HepG2 (cell line): ENCODE measurements at regions not wholly inside any gene's neighbourhood (a gene's known extent, or its start where the extent isn't known, plus 50 kb on each side); places are given as distances from the start of the nearest gene placed in this dataset.
A peak's percentile ranks its signal among the peaks of the same experiment; 100 is the strongest.

Experiments used
- ATAC-seq: fragments of 200-7000 bp; cut with Tn5 transposase; 3 replicates; pipeline ENCODE4 v1.9.1; 2020; ENCODE audit warnings: mild to moderate bottlenecking, moderate library complexity
- BruUV-seq: library from RNA; stranded (reverse); fragments of 400-500 nt; replicated peaks from 2 replicates; lab custom pipeline; 2021; lab: Mats Ljungman, UMichigan
- CTCF ChIA-PET: fragments of 300-600 bp; formaldehyde crosslinking; extraction: SDS; loops from one replicate; lab custom pipeline; 2021; ENCODE audit warnings: low total read pairs, inconsistent platforms, low intra/inter-chr PET ratio; lab: Yijun Ruan, JAX
- POLR2A ChIA-PET: fragments of 350-600 bp; sonication (Branson Sonifier 250); formaldehyde crosslinking; loops from one replicate; lab custom pipeline; 2020; ENCODE audit warnings: antibody characterized with exemption, inconsistent platforms; lab: Yijun Ruan, JAX
- DNase-seq: peaks from one replicate; pipeline ENCODE4 v3.0.0-alpha.2; 2015; ENCODE audit warnings: low spot score
- FAIRE-seq: peaks from 3 replicates; lab custom pipeline; 2011; peaks lifted over from hg19 to GRCh38; lab: Jason Lieb, UNC
- H2AFZ ChIP-seq: one replicate; pipeline ENCODE4 v1.6.1; 2011; ENCODE audit warnings: low read length, inconsistent platforms
- H3K27ac ChIP-seq: fragments of 300-600 bp; 3 replicates; pipeline ENCODE4 v1.8.0; 2011; ENCODE audit warnings: mixed run types, mild to moderate bottlenecking, mixed read lengths, low read length, inconsistent platforms; ENCODE audit not compliant: insufficient read depth; ENCODE audit errors: extremely low read length
- H3K27me3 ChIP-seq, 2 experiments: fragments of 200-600 bp in 1 of 2; 2 replicates in 1 of 2; 3 replicates in 1 of 2; pipeline versions ENCODE4 v1.6.0 to v1.8.0; 2011; ENCODE audit warnings: low read length in 2 of 2, mild to moderate bottlenecking in 2 of 2, moderate library complexity in 2 of 2, inconsistent platforms in 1 of 2; ENCODE audit not compliant: insufficient read depth in 2 of 2, control insufficient read depth in 1 of 2
- H3K36me3 ChIP-seq, 2 experiments: fragments of 200-600 bp in 1 of 2; replicated peaks in 1 of 2; 2 replicates in 1 of 2; 3 replicates in 1 of 2; pipeline versions ENCODE4 v1.5.1 to v1.8.0; 2011; ENCODE audit warnings: low read length in 2 of 2, inconsistent platforms in 1 of 2; ENCODE audit not compliant: insufficient read depth in 2 of 2, control insufficient read depth in 1 of 2
- H3K4me1 ChIP-seq: 2 replicates; pipeline ENCODE4 v1.5.1; 2012; ENCODE audit warnings: low read length, inconsistent platforms; ENCODE audit not compliant: insufficient read depth
- H3K4me2 ChIP-seq: 2 replicates; pipeline ENCODE4 v1.6.0; 2011; ENCODE audit warnings: low read depth, low read length, inconsistent platforms
- H3K4me3 ChIP-seq, 3 experiments: fragments of 200-600 bp in 1 of 3; sonication (generic), shearing (Covaris generic) in 1 of 3; replicated peaks in 1 of 3; 2 replicates each; pipeline ENCODE4 v1.5.1; 2011 to 2016; ENCODE audit warnings: low read length in 3 of 3, inconsistent platforms in 2 of 3, low read depth in 2 of 3, mild to moderate bottlenecking in 2 of 3, control low read depth in 1 of 3, mixed read lengths in 1 of 3; ENCODE audit not compliant: insufficient read depth in 1 of 3
- H3K79me2 ChIP-seq: one replicate; pipeline ENCODE4 v1.6.1; 2011; ENCODE audit warnings: low read length, inconsistent platforms; ENCODE audit not compliant: insufficient read depth
- H3K9ac ChIP-seq: 2 replicates; pipeline ENCODE4 v1.6.0; 2011; ENCODE audit warnings: mild to moderate bottlenecking, low read depth, low read length, inconsistent platforms; ENCODE audit not compliant: insufficient read depth
- H3K9me3 ChIP-seq: 2 replicates; pipeline ENCODE4 v1.5.1; 2012; ENCODE audit warnings: mild to moderate bottlenecking, low read length
- H4K20me1 ChIP-seq: 2 replicates; pipeline ENCODE4 v1.6.0; 2011; ENCODE audit warnings: inconsistent platforms, mild to moderate bottlenecking, low read length, moderate library complexity; ENCODE audit not compliant: insufficient read depth
- CHCHD3 ChIP-seq: sonication (generic); formaldehyde crosslinking; IDR thresholded peaks from 2 replicates; pipeline ENCODE4 v1.8.0; 2022; ENCODE audit warnings: mild to moderate bottlenecking, missing genetic modification reagents, moderate library complexity
- CTCF ChIP-seq: sonication (generic); formaldehyde crosslinking; IDR thresholded peaks from 2 replicates; pipeline ENCODE4 v1.5.0; 2020; ENCODE audit warnings: mild to moderate bottlenecking, missing genetic modification reagents, moderate library complexity
- FOXK1 ChIP-seq: sonication (generic); formaldehyde crosslinking; IDR thresholded peaks from 2 replicates; pipeline ENCODE4 v1.4.0; 2020; ENCODE audit warnings: low read depth, missing genetic modification reagents, borderline replicate concordance
- HBP1 ChIP-seq: IDR thresholded peaks from 2 replicates; pipeline ENCODE4 v1.6.1; 2016; ENCODE audit warnings: low read depth, control low read depth
- HDAC2 ChIP-seq: sonication (generic); formaldehyde crosslinking; IDR thresholded peaks from 2 replicates; pipeline ENCODE4 v1.4.0; 2020; ENCODE audit warnings: missing genetic modification reagents
- MTERF4 ChIP-seq: sonication (generic); formaldehyde crosslinking; IDR thresholded peaks from 2 replicates; pipeline ENCODE4 v1.8.0; 2023; ENCODE audit warnings: mild to moderate bottlenecking, missing genetic modification reagents
- NFYB ChIP-seq: sonication (generic); formaldehyde crosslinking; IDR thresholded peaks from 2 replicates; pipeline ENCODE4 v1.4.0; 2020; ENCODE audit warnings: missing genetic modification reagents
- PCBP1 ChIP-seq: fragments of 200-400 bp; formaldehyde crosslinking; IDR thresholded peaks from 2 replicates; pipeline ENCODE4 v1.6.1; 2017; ENCODE audit warnings: mild to moderate bottlenecking, low read depth, low read length, borderline replicate concordance
- RFX5 ChIP-seq: IDR thresholded peaks from 2 replicates; pipeline ENCODE4 v1.6.1; 2011; ENCODE audit warnings: low read depth, low read length, improper control_type of control experiment
- RFXAP ChIP-seq: sonication (generic); formaldehyde crosslinking; IDR thresholded peaks from 2 replicates; pipeline ENCODE4 v1.4.0; 2020; ENCODE audit warnings: missing genetic modification reagents, borderline replicate concordance
- STAG1 ChIP-seq: sonication (generic); formaldehyde crosslinking; IDR thresholded peaks from 2 replicates; pipeline ENCODE4 v1.4.0; 2020; ENCODE audit warnings: missing genetic modification reagents
- TERF1 ChIP-seq: sonication (generic); formaldehyde crosslinking; IDR thresholded peaks from 2 replicates; pipeline ENCODE4 v1.8.0; 2022; ENCODE audit warnings: mild to moderate bottlenecking, missing genetic modification reagents, moderate library complexity
- ZFP90 ChIP-seq: sonication (generic); formaldehyde crosslinking; IDR thresholded peaks from 2 replicates; pipeline ENCODE4 v1.8.0; 2022; ENCODE audit warnings: missing genetic modification reagents, mild to moderate bottlenecking, inconsistent platforms, borderline replicate concordance
- ZMAT3 ChIP-seq: sonication (generic); formaldehyde crosslinking; conservative IDR thresholded peaks from 2 replicates; pipeline ENCODE4 v1.7.0; 2021; ENCODE audit warnings: missing genetic modification reagents
- ZNF256 ChIP-seq: sonication (generic); formaldehyde crosslinking; conservative IDR thresholded peaks from 2 replicates; pipeline ENCODE4 v1.4.0; 2020; ENCODE audit warnings: missing genetic modification reagents
- ZNF564 ChIP-seq: sonication (generic); formaldehyde crosslinking; IDR thresholded peaks from 2 replicates; pipeline ENCODE4 v1.8.1; 2023; ENCODE audit warnings: mild to moderate bottlenecking, missing genetic modification reagents
- WGBS: methylation state at CpG from one replicate; pipeline ENCODE4 v1.1.6; 2017; ENCODE audit warnings: low lambda C conversion rate; 5-methylcytosine and 5-hydroxymethylcytosine counted together
- in situ Hi-C: cut with HindIII; loops from 2 replicates; pipeline ENCODE4 v1.10.0; 2017; ENCODE audit warnings: low pct_unique_long_range_greater_than_20kb; ENCODE audit not compliant: extremely low pct_ligation_motif_present
- intact Hi-C: fragments of 100-400 bp; cut with micrococcal nuclease; formaldehyde crosslinking; loops from one replicate; pipeline ENCODE4 v1.10.0; 2022; ENCODE audit not compliant: unreplicated experiment

GRCh38 chr3:111252779-111253178, 181.2 kb downstream of the NECTIN3 start:
- DNase-seq, result no peak
- Histone ChIP-seq H3K79me2 (no peaks in the 10 kb centered on the region), H3K4me2 (no peak overlapping the region), H3K27me3 (no peaks in the 10 kb centered on the region), H3K27ac (no peak overlapping the region), H3K36me3 (no peaks in the 10 kb centered on the region), H3K9ac (no peak overlapping the region), H2AFZ (no peak overlapping the region), H3K4me1 (no peaks in the 10 kb centered on the region), H3K9me3 (no peaks in the 10 kb centered on the region), H3K4me3 (no peak overlapping the region), H4K20me1 (no peaks in the 10 kb centered on the region)
- POLR2A ChIA-PET, result no interaction called here
- CTCF ChIA-PET, result no interaction called here
- no peak for TF ChIP-seq ZFP90 (CRISPR knock-in tag)
- TF ChIP-seq HBP1, result no peak
- no peak for TF ChIP-seq ZMAT3 (CRISPR knock-in tag)
- no peak for TF ChIP-seq TERF1 (CRISPR knock-in tag)
- TF ChIP-seq CTCF (CRISPR knock-in tag), result peak; percentile 16; the same call in 1 of the 2 replicates
- TF ChIP-seq MTERF4 (CRISPR knock-in tag), result no peak
- TF ChIP-seq FOXK1 (CRISPR knock-in tag), result no peak
- TF ChIP-seq NFYB (CRISPR knock-in tag), result peak; percentile 43; the same call in 1 of the 2 replicates
- TF ChIP-seq RFXAP (CRISPR knock-in tag), result peak; percentile 48; the same call in 1 of the 2 replicates
- TF ChIP-seq STAG1 (CRISPR knock-in tag), result no peak
- no peak for TF ChIP-seq HDAC2 (CRISPR knock-in tag)
- no peak for TF ChIP-seq ZNF256 (CRISPR knock-in tag)
- TF ChIP-seq CHCHD3 (CRISPR knock-in tag), result no peak
- TF ChIP-seq PCBP1, result no peak
- peak; percentile 90 for TF ChIP-seq RFX5
- no peak for TF ChIP-seq ZNF564 (CRISPR knock-in tag)
- no TSS peak for BruUV-seq
- WGBS, result 2% methylated on average over 3 of the region's 3 CpGs
- ATAC-seq, result no peak; the same call in 2 of the 3 replicates
- FAIRE-seq, result no peak
- in situ Hi-C loops, result no loop called here
- intact Hi-C loops, result no loop called here
